GM12878 (cell line): ENCODE measurements at regions not wholly inside any gene's neighbourhood (a gene's known extent, or its start where the extent isn't known, plus 50 kb on each side); places are given as distances from the start of the nearest gene placed in this dataset.

Experiments
- ATAC-seq: fragments of 200-7000 bp; cut with Tn5 transposase; 3 replicates; pipeline ENCODE4 v1.9.1; 2020; ENCODE audit warnings: mild to moderate bottlenecking, moderate library complexity
- BruUV-seq: library from RNA; stranded (reverse); fragments of 400-500 nt; replicated peaks from 2 replicates; lab custom pipeline; 2021; lab: Mats Ljungman, UMichigan
- CTCF ChIA-PET: fragments of 300-600 bp; sonication (Branson Sonifier 250); formaldehyde crosslinking; extraction: SDS; loops from one replicate; lab custom pipeline; 2021; ENCODE audit warnings: inconsistent platforms; lab: Yijun Ruan, JAX
- POLR2A ChIA-PET: fragments of 350-600 bp; formaldehyde crosslinking; extraction: SDS; loops from one replicate; lab custom pipeline; 2021; ENCODE audit warnings: inconsistent platforms; lab: Charles Lee
- RAD21 ChIA-PET: fragments of 300-600 bp; sonication (Branson Sonifier 250); formaldehyde crosslinking; loops from one replicate; lab custom pipeline; 2023; ENCODE audit warnings: antibody characterized with exemption; ENCODE audit not compliant: unreplicated experiment; lab: Charles Lee
- SMC1A ChIA-PET: fragments of 300-600 bp; sonication (Branson Sonifier 250); formaldehyde crosslinking; loops from one replicate; lab custom pipeline; 2023; ENCODE audit not compliant: unreplicated experiment, uncharacterized antibody; lab: Charles Lee
- DNase-seq: peaks from one replicate; pipeline ENCODE4 v3.0.0-alpha.2; 2011; ENCODE audit warnings: low read depth, low spot score
- FAIRE-seq: peaks from 3 replicates; lab custom pipeline; 2011; peaks lifted over from hg19 to GRCh38; lab: Jason Lieb, UNC
- H2AFZ ChIP-seq: 2 replicates; pipeline ENCODE4 v1.6.0; 2011; ENCODE audit warnings: low read depth, low read length, control low read depth; ENCODE audit not compliant: control insufficient read depth
- H3K27ac ChIP-seq: 2 replicates; pipeline ENCODE4 v1.5.1; 2011; ENCODE audit warnings: control low read depth; ENCODE audit not compliant: control insufficient read depth, insufficient read depth
- H3K27me3 ChIP-seq, 2 experiments: replicated peaks in 1 of 2; 2 replicates each; pipeline versions ENCODE4 v1.6.0 to v1.6.1; 2011; ENCODE audit warnings: low read length in 1 of 2; ENCODE audit not compliant: control insufficient read depth in 2 of 2, insufficient read depth in 2 of 2
- H3K36me3 ChIP-seq, 2 experiments: 2 replicates each; pipeline ENCODE4 v1.5.1; 2011; ENCODE audit warnings: low read length in 1 of 2; ENCODE audit not compliant: control insufficient read depth in 2 of 2, insufficient read depth in 2 of 2
- H3K4me1 ChIP-seq: 2 replicates; pipeline ENCODE4 v1.6.1; 2011; ENCODE audit warnings: mild to moderate bottlenecking, low read length, moderate library complexity, mixed read lengths; ENCODE audit not compliant: control insufficient read depth, insufficient read depth
- H3K4me2 ChIP-seq: 2 replicates; pipeline ENCODE4 v1.6.0; 2011; ENCODE audit warnings: control low read depth; ENCODE audit not compliant: control insufficient read depth, insufficient read depth
- H3K4me3 ChIP-seq: fragments of 200-600 bp; sonication (generic); 2 replicates; pipeline ENCODE4 v1.5.1; 2016
- H3K79me2 ChIP-seq: 2 replicates; pipeline ENCODE4 v1.6.0; 2011; ENCODE audit warnings: low read length; ENCODE audit not compliant: control insufficient read depth, insufficient read depth
- H3K9ac ChIP-seq: 2 replicates; pipeline ENCODE4 v1.8.0; 2011; ENCODE audit warnings: low read length, control low read depth, mixed read lengths; ENCODE audit not compliant: control insufficient read depth, insufficient read depth
- H3K9me3 ChIP-seq: replicated peaks from 3 replicates; pipeline ENCODE4 v1.5.1; 2011; ENCODE audit warnings: mild to moderate bottlenecking, low read length; ENCODE audit not compliant: control insufficient read depth, insufficient read depth
- H4K20me1 ChIP-seq: 2 replicates; pipeline ENCODE4 v1.6.0; 2011; ENCODE audit not compliant: control insufficient read depth, insufficient read depth
- ATF3 ChIP-seq: IDR thresholded peaks from 2 replicates; pipeline ENCODE4 v1.6.1; 2011; ENCODE audit warnings: low read depth, mild to moderate bottlenecking, low read length, moderate library complexity, borderline replicate concordance; ENCODE audit errors: extremely low read depth
- CBFB ChIP-seq: IDR thresholded peaks from 2 replicates; pipeline ENCODE4 v1.6.1; 2016; ENCODE audit warnings: antibody characterized with exemption, low read depth
- FOXM1 ChIP-seq: IDR thresholded peaks from 2 replicates; pipeline ENCODE4 v1.6.1; 2012; ENCODE audit warnings: low read depth, mild to moderate bottlenecking, inconsistent platforms, low read length, moderate library complexity
- HDAC6 ChIP-seq: fragments of 200-600 bp; sonication (generic); IDR thresholded peaks from one replicate; pipeline ENCODE4 v1.8.0; 2017; ENCODE audit warnings: antibody characterized with exemption; ENCODE audit not compliant: unreplicated experiment
- IRF4 ChIP-seq: IDR thresholded peaks from 2 replicates; pipeline ENCODE4 v1.6.1; 2011; ENCODE audit warnings: low read depth, low read length
- KAT2A ChIP-seq: conservative IDR thresholded peaks from 2 replicates; pipeline ENCODE4 v1.6.1; 2011; ENCODE audit warnings: low read depth, low read length; ENCODE audit not compliant: control insufficient read depth
- RAD21 ChIP-seq: IDR thresholded peaks from 2 replicates; pipeline ENCODE4 v1.6.1; 2011; ENCODE audit warnings: mild to moderate bottlenecking, low read depth, low read length, moderate library complexity; ENCODE audit not compliant: insufficient read depth
- RBBP5 ChIP-seq: fragments of 200-600 bp; sonication (generic); conservative IDR thresholded peaks from 2 replicates; pipeline ENCODE4 v1.6.1; 2016
- RUNX3 ChIP-seq: IDR thresholded peaks from 2 replicates; pipeline ENCODE4 v1.6.1; 2012; ENCODE audit warnings: low read length, inconsistent platforms
- SMAD5 ChIP-seq: IDR thresholded peaks from 2 replicates; pipeline ENCODE4 v1.6.1; 2016; ENCODE audit warnings: antibody characterized with exemption, low read depth
- SP1 ChIP-seq: IDR thresholded peaks from one replicate; pipeline ENCODE4 v1.6.1; 2011; ENCODE audit warnings: low read depth, low read length
- TCF12 ChIP-seq: IDR thresholded peaks from 2 replicates; pipeline ENCODE4 v1.6.1; 2011; ENCODE audit warnings: low read depth, mild to moderate bottlenecking, low read length
- ZNF217 ChIP-seq: fragments of 450-650 bp; IDR thresholded peaks from 2 replicates; pipeline ENCODE4 v1.6.1; 2017; ENCODE audit warnings: antibody characterized with exemption, mild to moderate bottlenecking
- ZNF274 ChIP-seq: IDR thresholded peaks from one replicate; pipeline ENCODE4 v1.8.0; 2011; ENCODE audit not compliant: insufficient read length, insufficient read depth
- WGBS: methylation state at CpG from one replicate; pipeline ENCODE4 v1.1.6; 2016; ENCODE audit warnings: low lambda C conversion rate; ENCODE audit not compliant: insufficient replicate concordance, insufficient coverage; ENCODE audit errors: missing lambda C conversion rate; 5-methylcytosine and 5-hydroxymethylcytosine counted together
- in situ Hi-C: fragments of 300-500 bp; cut with MboI; formaldehyde crosslinking; loops from 9 replicates; pipeline ENCODE4 v1.14.3; 2018; ENCODE audit warnings: mixed read lengths
- intact Hi-C: fragments of 100-400 bp; cut with micrococcal nuclease; formaldehyde crosslinking; loops from one replicate; pipeline ENCODE4 v1.14.2; 2022; ENCODE audit not compliant: unreplicated experiment
- TF ChIP-seq, protein P1 (sequence below): fragments of 450-650 bp; IDR thresholded peaks from 2 replicates; pipeline ENCODE4 v1.6.1; 2016; ENCODE audit warnings: mild to moderate bottlenecking, moderate library complexity, borderline replicate concordance
- TF ChIP-seq, protein P2 (sequence below): IDR thresholded peaks from 2 replicates; pipeline ENCODE4 v1.6.1; 2012; ENCODE audit warnings: low read length, inconsistent platforms

DNA sequence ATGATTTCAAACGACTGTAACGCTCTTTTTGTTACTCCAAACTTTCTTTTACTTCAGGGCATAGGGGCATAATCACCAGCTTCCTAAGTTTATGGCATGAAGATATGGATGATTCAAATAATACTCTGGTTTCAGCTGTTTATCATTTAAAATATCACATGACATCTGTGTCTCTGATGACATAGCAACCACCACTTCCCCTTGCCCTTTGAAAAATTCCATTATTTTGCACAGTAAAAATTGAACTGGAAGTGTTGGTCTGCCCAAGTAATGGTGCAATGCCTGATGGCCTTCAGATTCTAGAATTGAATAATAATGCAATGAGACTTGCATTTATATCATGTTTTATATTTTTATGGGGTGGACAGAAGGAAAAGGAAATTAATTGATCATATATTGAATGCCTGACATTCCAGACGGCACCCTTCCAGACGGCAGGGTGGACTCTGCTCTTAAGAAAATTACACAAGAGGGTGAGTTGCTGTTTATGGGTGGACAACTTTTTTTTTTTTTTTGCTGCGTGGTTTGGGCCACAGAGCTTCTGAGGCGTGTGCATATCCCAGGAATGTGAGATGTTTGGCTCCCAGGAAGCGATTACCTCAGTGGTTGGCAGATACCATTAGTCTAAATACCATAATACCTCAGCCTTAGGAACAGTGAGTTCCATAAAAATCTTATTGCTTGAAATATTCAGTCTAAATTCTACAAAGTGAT is 101.7 kb upstream of the ZNF521 start:
- in situ Hi-C loops (no loop called here), intact Hi-C loops (no loop called here)
- no TSS peak for BruUV-seq
- FAIRE-seq (no peak), ATAC-seq (no peak), DNase-seq (no peak)
- ChIA-PET POLR2A (no interaction called here), RAD21 (no interaction called here), SMC1A (no interaction called here), CTCF (no interaction called here)
- Histone ChIP-seq H3K9me3 (no peaks in the 10 kb centered on the region), H3K9ac (no peak overlapping the region), H3K27ac (no peak overlapping the region), H3K4me1 (no peaks in the 10 kb centered on the region), H3K27me3 (no peaks in the 10 kb centered on the region), H3K4me3 (no peak overlapping the region), H3K79me2 (no peaks in the 10 kb centered on the region), H3K4me2 (no peak overlapping the region), H2AFZ (no peak overlapping the region), H3K36me3 (no peaks in the 10 kb centered on the region), H4K20me1 (no peaks in the 10 kb centered on the region; the same call in 1 of the 2 replicates)
- TF ChIP-seq ZNF217: no peak
- TF ChIP-seq ZNF274: no peak
- TF ChIP-seq SMAD5: no peak
- no peak for TF ChIP-seq FOXM1
- no peak for TF ChIP-seq HDAC6
- no peak for TF ChIP-seq TCF12
- TF ChIP-seq RBBP5: no peak
- TF ChIP-seq RAD21: no peak
- no peak for TF ChIP-seq KAT2A
- no peak for TF ChIP-seq RUNX3
- TF ChIP-seq SP1: no peak
- no peak for TF ChIP-seq IRF4
- TF ChIP-seq CBFB: no peak
- no peak for TF ChIP-seq ATF3
- TF ChIP-seq, protein P1, sequence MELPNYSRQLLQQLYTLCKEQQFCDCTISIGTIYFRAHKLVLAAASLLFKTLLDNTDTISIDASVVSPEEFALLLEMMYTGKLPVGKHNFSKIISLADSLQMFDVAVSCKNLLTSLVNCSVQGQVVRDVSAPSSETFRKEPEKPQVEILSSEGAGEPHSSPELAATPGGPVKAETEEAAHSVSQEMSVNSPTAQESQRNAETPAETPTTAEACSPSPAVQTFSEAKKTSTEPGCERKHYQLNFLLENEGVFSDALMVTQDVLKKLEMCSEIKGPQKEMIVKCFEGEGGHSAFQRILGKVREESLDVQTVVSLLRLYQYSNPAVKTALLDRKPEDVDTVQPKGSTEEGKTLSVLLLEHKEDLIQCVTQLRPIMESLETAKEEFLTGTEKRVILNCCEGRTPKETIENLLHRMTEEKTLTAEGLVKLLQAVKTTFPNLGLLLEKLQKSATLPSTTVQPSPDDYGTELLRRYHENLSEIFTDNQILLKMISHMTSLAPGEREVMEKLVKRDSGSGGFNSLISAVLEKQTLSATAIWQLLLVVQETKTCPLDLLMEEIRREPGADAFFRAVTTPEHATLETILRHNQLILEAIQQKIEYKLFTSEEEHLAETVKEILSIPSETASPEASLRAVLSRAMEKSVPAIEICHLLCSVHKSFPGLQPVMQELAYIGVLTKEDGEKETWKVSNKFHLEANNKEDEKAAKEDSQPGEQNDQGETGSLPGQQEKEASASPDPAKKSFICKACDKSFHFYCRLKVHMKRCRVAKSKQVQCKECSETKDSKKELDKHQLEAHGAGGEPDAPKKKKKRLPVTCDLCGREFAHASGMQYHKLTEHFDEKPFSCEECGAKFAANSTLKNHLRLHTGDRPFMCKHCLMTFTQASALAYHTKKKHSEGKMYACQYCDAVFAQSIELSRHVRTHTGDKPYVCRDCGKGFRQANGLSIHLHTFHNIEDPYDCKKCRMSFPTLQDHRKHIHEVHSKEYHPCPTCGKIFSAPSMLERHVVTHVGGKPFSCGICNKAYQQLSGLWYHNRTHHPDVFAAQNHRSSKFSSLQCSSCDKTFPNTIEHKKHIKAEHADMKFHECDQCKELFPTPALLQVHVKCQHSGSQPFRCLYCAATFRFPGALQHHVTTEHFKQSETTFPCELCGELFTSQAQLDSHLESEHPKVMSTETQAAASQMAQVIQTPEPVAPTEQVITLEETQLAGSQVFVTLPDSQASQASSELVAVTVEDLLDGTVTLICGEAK: no peak
- TF ChIP-seq, protein P2, sequence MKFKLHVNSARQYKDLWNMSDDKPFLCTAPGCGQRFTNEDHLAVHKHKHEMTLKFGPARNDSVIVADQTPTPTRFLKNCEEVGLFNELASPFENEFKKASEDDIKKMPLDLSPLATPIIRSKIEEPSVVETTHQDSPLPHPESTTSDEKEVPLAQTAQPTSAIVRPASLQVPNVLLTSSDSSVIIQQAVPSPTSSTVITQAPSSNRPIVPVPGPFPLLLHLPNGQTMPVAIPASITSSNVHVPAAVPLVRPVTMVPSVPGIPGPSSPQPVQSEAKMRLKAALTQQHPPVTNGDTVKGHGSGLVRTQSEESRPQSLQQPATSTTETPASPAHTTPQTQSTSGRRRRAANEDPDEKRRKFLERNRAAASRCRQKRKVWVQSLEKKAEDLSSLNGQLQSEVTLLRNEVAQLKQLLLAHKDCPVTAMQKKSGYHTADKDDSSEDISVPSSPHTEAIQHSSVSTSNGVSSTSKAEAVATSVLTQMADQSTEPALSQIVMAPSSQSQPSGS: no peak
- WGBS: 12% methylated on average over 7 of the region's 7 CpGs
